CD4-positive, alpha-beta T cell (primary cell): ENCODE measurements at regions not wholly inside any gene's neighbourhood (a gene's known extent, or its start where the extent isn't known, plus 50 kb on each side); places are given as distances from the start of the nearest gene placed in this dataset.
A peak's percentile ranks its signal among the peaks of the same experiment; 100 is the strongest.

Experiments
- ATAC-seq: fragments of 200-7000 bp; cut with Tn5 transposase; one replicate; pipeline ENCODE4 v1.10.0; 2022; ENCODE audit warnings: mild to moderate bottlenecking; ENCODE audit not compliant: poor library complexity
- CTCF ChIA-PET: fragments of 350-600 bp; sonication (Branson Sonifier 250); formaldehyde crosslinking; loops from one replicate; lab custom pipeline; 2021; ENCODE audit warnings: antibody characterized with exemption, inconsistent platforms; lab: Charles Lee
- POLR2A ChIA-PET: fragments of 350-600 bp; sonication (Branson Sonifier 250); formaldehyde crosslinking; loops from one replicate; lab custom pipeline; 2021; ENCODE audit warnings: antibody characterized with exemption, inconsistent platforms; lab: Charles Lee
- DNase-seq, 14 experiments: peaks; one replicate each; pipeline ENCODE4 v3.0.0-alpha.2; 2013 to 2020; ENCODE audit warnings: mixed read lengths in 2 of 14
- H3K27ac ChIP-seq, 2 donors: one replicate each; pipeline versions ENCODE4 v1.5.1 to v1.7.0; 2013; ENCODE audit warnings: low read length in 2 of 2, low read depth in 1 of 2, mild to moderate bottlenecking in 1 of 2
- H3K27me3 ChIP-seq, 2 experiments: 1 replicate in 1 of 2; 2 replicates in 1 of 2; pipeline versions ENCODE4 v1.6.1 to v1.7.0; 2013; ENCODE audit warnings: low read length in 2 of 2, control low read depth in 1 of 2, mild to moderate bottlenecking in 1 of 2, moderate library complexity in 1 of 2; ENCODE audit not compliant: insufficient read depth in 2 of 2, control insufficient read depth in 1 of 2
- H3K36me3 ChIP-seq: one replicate; pipeline ENCODE4 v1.6.1; 2013; ENCODE audit warnings: low read length, control low read depth; ENCODE audit not compliant: insufficient read depth
- H3K4me1 ChIP-seq: one replicate; pipeline ENCODE4 v1.6.1; 2013; ENCODE audit warnings: low read length, control low read depth; ENCODE audit not compliant: insufficient read depth
- H3K4me3 ChIP-seq: one replicate; pipeline ENCODE4 v1.5.1; 2013; ENCODE audit warnings: mild to moderate bottlenecking, low read length, moderate library complexity
- H3K9me3 ChIP-seq, 2 experiments: 1 replicate in 1 of 2; 2 replicates in 1 of 2; pipeline versions ENCODE4 v1.6.1 to v1.7.0; 2013; ENCODE audit warnings: low read length in 2 of 2, mild to moderate bottlenecking in 2 of 2, control low read depth in 1 of 2, moderate library complexity in 1 of 2; ENCODE audit not compliant: control insufficient read depth in 1 of 2, insufficient read depth in 1 of 2
- H3K27ac Mint-ChIP-seq: one replicate; pipeline ENCODE4 v1.8.0; 2020; ENCODE audit warnings: mixed read lengths
- H3K27me3 Mint-ChIP-seq: one replicate; pipeline ENCODE4 v1.8.0; 2021; ENCODE audit warnings: mixed read lengths
- H3K36me3 Mint-ChIP-seq: one replicate; pipeline ENCODE4 v1.8.0; 2021; ENCODE audit warnings: low read depth, mixed read lengths
- H3K4me1 Mint-ChIP-seq: one replicate; pipeline ENCODE4 v1.8.0; 2021; ENCODE audit warnings: low read depth, mixed read lengths
- H3K4me3 Mint-ChIP-seq: one replicate; pipeline ENCODE4 v1.8.0; 2020; ENCODE audit warnings: mild to moderate bottlenecking, mixed read lengths
- H3K9me3 Mint-ChIP-seq: one replicate; pipeline ENCODE4 v1.8.0; 2020; ENCODE audit warnings: mixed read lengths
- intact Hi-C, 2 experiments: fragments of 100-400 bp; cut with DNase I in 1 of 2; cut with micrococcal nuclease in 1 of 2; formaldehyde crosslinking; loops; one replicate each; pipeline versions ENCODE4 v1.15.1 to v1.9.0; 2023 to 2025; cut with DNase I, micrococcal nuclease
- TF ChIP-seq, protein P1 (sequence below): fragments of 200-600 bp; IDR thresholded peaks from one replicate; pipeline ENCODE4 v1.8.0; 2022; ENCODE audit warnings: antibody characterized with exemption, mild to moderate bottlenecking

GRCh38 chr3:160169139-160169976 is 55.9 kb upstream of the C3orf80 start:
- ChIA-PET POLR2A (no interaction called here), CTCF (no interaction called here)
- TF ChIP-seq, protein P1, sequence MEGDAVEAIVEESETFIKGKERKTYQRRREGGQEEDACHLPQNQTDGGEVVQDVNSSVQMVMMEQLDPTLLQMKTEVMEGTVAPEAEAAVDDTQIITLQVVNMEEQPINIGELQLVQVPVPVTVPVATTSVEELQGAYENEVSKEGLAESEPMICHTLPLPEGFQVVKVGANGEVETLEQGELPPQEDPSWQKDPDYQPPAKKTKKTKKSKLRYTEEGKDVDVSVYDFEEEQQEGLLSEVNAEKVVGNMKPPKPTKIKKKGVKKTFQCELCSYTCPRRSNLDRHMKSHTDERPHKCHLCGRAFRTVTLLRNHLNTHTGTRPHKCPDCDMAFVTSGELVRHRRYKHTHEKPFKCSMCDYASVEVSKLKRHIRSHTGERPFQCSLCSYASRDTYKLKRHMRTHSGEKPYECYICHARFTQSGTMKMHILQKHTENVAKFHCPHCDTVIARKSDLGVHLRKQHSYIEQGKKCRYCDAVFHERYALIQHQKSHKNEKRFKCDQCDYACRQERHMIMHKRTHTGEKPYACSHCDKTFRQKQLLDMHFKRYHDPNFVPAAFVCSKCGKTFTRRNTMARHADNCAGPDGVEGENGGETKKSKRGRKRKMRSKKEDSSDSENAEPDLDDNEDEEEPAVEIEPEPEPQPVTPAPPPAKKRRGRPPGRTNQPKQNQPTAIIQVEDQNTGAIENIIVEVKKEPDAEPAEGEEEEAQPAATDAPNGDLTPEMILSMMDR = no peak

GRCh38 chr3:160170409-160171370 is 54.5 kb upstream of the C3orf80 start:
- Mint-ChIP-seq H3K9me3 (no peaks in the 10 kb centered on the region), H3K4me1 (peaks cover 16% of the 10 kb centered on the region), H3K27ac (no peak overlapping the region), H3K4me3 (no peak overlapping the region), H3K27me3 (peaks cover 4% of the 10 kb centered on the region), H3K36me3 (no peaks in the 10 kb centered on the region)
- Histone ChIP-seq H3K4me1 (peaks cover 2% of the 10 kb centered on the region), H3K4me3 (no peak overlapping the region), H3K36me3 (no peaks in the 10 kb centered on the region), H3K9me3 (no peaks in the 10 kb centered on the region), H3K27me3 (no peaks in the 10 kb centered on the region), H3K27ac (no peak overlapping the region)
- TF ChIP-seq, protein P1 = no peak
- intact Hi-C loops = no loop called here
- ChIA-PET CTCF (no interaction called here), POLR2A (no interaction called here)
- DNase-seq (no peak), ATAC-seq (no peak)

More at GRCh38 chr3:160169139-160169976, 55.9 kb upstream of the C3orf80 start:
- H3K36me3 Mint-ChIP-seq = no peaks in the 10 kb centered on the region
- H3K27ac Mint-ChIP-seq = no peak overlapping the region
- H3K9me3 Mint-ChIP-seq = no peaks in the 10 kb centered on the region
- Histone ChIP-seq H3K9me3 (no peaks in the 10 kb centered on the region), H3K27ac (no peak overlapping the region), H3K4me1 (peaks cover 2% of the 10 kb centered on the region), H3K4me3 (no peak overlapping the region), H3K36me3 (no peaks in the 10 kb centered on the region), H3K27me3 (no peaks in the 10 kb centered on the region)
- H3K27me3 Mint-ChIP-seq = no peaks in the 10 kb centered on the region
- peaks cover 16% of the 10 kb centered on the region for H3K4me1 Mint-ChIP-seq
- intact Hi-C loops = loop anchor here in 1 of 2 experiments (10.0 kb wide), 1 partner anchor 315 kb away; no protein-coding TSS in a partner anchor
- DNase-seq = no peak
- ATAC-seq = no peak
- no peak overlapping the region for H3K4me3 Mint-ChIP-seq

DNA sequence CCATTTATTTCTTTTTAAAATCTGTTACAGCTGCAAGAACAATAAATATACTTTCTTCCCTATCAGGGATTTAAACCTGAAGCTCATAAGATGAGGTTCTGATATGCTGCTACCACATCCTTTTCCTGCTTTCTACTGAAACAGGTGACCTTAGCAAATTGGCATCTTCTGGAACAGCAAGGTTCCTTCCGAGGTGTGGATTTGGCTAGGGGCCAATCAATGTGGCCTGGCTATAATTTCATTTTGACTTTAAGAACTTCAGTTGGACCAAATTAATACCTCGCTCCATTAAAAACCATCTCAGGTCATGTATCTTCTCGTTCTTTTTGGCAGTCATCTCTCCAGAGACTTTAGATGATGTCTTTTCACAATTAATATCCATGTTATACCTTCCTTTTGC is 53.4 kb upstream of the C3orf80 start:
- H3K27me3 ChIP-seq = no peaks in the 10 kb centered on the region
- H3K27ac Mint-ChIP-seq = no peak overlapping the region
- H3K4me1 ChIP-seq = peaks cover 2% of the 10 kb centered on the region
- peaks cover 4% of the 10 kb centered on the region for H3K27me3 Mint-ChIP-seq
- H3K36me3 Mint-ChIP-seq = no peaks in the 10 kb centered on the region
- no peaks in the 10 kb centered on the region for H3K36me3 ChIP-seq
- ATAC-seq = no peak
- TF ChIP-seq, protein P1 = no peak
- CTCF ChIA-PET = no interaction called here
- no peaks in the 10 kb centered on the region for H3K9me3 ChIP-seq
- intact Hi-C loops = no loop called here
- no peak overlapping the region for H3K4me3 Mint-ChIP-seq
- peaks cover 16% of the 10 kb centered on the region for H3K4me1 Mint-ChIP-seq
- H3K9me3 Mint-ChIP-seq = no peaks in the 10 kb centered on the region
- no peak overlapping the region for H3K4me3 ChIP-seq
- POLR2A ChIA-PET = no interaction called here
- DNase-seq = peak in 1 of 14 experiments; percentile 5
- H3K27ac ChIP-seq = no peak overlapping the region
